Dedifferentiated amniotic fluid mesenchymal stem cell (primary cell): ENCODE measurements at regions not wholly inside any gene's neighbourhood (a gene's known extent, or its start where the extent isn't known, plus 50 kb on each side); places are given as distances from the start of the nearest gene placed in this dataset.

Source experiments
- DNase-seq: peaks from one replicate; pipeline ENCODE4 v3.0.0-alpha.2; 2016; ENCODE audit errors: extremely low spot score

DNA sequence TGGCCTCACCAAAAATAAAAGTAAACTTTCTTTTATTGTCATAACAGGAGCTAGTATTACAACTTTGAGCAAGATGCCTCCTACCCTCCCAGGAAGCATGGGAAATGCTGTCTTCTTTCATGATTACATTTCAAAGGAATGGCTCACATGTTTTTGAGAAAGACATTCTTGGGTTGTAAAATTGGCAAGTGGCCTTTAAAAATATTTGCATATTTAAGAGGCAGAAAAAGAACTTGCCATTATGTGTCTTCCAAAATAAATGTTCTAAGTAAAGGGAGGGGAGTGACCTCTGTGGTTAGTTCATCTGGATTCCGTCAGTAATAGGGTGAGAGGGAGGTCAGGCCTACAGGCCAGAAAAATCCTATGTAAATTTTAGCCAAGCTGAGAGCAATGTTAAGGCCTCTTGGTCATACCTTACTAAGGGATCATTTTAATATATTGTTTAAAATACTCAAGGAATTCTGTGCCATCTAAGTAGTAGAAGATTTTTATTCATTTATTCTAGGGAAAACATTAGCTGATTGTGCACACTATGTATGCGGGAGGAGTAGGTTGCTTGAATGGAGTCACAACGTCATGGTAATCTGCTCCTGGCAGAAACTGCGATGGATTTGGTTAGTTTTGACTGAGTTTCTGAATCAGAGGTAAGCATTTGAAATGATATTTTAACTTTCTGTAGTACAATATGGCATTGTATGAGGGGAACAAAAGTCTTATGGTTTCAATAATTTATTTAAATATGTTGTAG is 1485.7 kb upstream of the CDH9 start:
- peak; percentile 95 for DNase-seq

DNA sequence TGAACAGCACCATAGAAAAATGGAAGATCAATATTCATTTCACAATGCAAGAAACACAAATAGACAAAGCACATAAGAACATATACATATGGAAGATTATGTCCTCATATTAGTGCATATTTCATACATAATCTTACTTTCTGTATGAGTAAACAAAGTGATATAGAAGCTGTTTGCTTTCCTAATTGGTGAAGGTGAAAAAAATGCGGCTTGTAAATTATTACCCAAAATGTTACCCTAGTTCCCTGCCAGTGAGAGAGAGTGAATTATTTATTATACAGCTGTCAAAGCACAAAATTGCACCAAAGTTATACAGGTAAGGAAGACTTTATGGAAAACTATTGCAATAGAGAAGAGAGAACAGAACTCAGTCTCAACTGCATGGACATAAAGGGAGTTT is 1485.0 kb upstream of the CDH9 start:
- no peak for DNase-seq

DNA sequence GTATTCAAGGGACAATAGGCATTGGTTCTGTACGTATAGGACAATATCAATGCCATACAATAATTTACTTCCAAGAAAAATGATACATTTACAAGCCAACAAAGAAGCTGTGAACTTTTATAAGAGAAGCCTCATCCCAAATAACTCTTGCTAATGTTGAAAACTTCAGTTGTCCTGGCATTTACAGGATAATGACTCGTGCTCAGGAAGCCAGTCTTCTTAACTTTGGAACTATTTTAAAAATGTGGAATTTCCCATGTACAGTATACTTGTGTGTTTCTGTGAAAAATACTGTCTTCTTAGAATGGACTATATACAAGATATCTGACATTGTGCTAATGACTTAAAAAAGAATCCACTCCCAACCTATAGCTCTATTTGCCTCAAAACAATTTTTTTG is 1479.3 kb upstream of the CDH9 start:
- no peak for DNase-seq

DNA sequence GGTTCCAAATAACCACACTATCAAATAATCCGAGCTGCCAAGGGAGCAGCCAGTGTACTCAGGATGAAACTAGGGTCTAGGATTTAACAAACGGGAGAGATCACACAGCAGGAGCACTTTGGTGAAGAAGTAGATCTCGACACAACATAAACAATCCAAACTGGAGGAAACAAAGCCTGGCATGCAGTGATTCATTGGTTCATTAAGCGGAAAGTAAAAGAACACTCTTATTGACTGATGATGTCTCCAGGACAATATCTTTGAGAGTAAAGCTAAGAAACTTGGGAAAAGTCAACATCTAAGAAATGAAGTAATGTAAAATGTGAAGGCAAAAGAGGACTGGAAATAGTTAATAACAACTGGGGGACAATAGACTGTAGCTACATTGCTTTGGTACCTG is 1478.3 kb upstream of the CDH9 start:
- no peak for DNase-seq

DNA sequence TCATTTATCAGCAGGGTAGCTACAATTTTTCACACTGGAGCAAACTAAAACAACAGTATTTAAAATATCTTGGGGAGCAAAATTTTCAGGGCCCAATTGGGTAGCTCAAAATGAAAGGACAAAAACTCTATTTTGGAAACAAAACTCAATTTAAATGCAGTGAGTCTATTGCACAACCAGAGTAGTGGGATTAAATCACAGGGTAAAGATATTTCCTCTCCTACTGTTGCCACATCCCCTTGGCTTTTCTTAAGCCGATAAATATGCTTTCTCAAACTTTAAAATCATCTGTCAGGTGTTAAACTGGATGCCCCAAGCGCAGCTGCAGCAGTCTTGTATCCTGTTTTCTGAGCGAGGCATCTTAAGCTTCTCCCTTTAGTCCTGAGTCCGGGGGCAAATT is 1474.3 kb upstream of the CDH9 start:
- DNase-seq, result no peak

DNA sequence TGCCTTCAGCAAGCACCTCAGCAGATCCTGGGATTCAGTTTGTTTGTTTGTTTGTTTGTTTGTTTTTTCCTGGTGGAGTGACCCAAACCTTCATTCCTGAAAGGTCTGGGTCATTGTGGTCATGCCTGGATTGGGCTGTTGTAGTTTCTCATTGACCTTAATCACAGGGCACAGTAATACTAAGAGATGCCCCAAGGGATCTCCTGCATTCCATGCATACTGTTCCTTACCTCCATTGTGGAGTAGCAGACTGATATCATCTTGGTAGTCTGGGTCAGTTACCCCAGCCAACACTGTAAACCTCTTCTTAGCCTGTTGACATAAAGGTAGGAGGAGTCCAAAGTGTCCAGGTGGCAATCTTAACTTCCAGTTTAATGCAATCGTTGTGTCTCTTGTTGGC is 1466.7 kb upstream of the CDH9 start:
- no peak for DNase-seq

DNA sequence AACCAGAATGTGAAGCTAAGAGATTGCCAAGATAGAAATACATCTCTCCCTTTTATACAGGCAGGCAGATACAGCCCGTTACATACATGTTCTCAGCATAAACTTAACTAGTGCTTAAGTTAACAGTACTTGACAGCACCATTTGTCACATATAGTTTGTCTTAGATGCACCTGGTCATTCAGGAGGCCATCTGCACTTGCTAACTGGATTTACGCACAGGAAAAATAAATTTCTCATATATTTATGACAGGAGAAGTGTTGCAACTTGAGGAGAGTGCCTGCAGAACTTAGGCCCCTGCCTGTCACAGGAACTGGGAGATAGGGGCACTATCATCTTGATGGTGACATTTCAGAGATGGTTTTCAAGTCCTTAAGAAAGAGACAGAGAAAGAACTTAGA is 1462.1 kb upstream of the CDH9 start:
- no peak for DNase-seq

DNA sequence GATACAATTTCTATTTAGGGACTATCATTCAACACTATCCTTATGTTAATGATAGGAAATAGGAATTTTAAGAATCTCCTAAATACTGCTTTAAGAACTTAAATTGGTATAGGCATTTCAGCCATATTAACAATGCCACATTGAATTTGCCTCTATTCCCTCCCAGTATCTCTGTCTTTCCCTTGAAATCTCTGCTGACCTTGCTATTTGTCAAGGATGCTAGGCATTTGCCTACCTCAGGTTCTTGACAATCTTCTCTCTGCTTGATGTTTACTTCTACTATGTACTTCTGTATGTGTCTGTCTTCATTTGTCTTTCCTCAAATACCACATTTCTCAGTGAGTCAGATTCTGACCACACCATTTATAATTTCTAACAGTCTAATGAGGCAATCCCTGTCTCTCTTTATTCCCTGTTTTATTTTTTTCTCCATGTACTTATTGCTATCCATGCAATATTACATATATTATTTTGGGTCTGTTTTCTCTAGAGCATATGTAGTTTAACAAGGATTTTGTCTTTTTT is 1461.4 kb upstream of the CDH9 start:
- DNase-seq, result no peak

DNA sequence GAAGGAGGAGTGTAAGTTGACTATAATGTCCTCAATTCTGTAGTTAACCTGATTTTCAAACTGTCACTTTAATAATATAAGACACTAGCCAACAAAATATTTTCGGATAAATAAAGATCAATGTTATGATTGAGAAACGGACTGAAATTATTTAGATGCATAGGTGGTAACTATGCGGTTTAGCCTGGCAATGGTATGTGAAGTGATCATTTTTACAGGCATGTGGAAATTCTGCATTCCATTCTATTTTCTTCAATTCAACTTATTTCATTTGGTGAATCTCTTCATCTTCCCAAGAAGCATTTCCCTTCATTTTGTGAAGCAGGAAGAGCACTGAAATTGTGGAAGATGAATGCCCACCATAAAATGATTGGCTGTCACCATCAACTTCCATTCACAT is 1457.5 kb upstream of the CDH9 start:
- DNase-seq, result no peak

DNA sequence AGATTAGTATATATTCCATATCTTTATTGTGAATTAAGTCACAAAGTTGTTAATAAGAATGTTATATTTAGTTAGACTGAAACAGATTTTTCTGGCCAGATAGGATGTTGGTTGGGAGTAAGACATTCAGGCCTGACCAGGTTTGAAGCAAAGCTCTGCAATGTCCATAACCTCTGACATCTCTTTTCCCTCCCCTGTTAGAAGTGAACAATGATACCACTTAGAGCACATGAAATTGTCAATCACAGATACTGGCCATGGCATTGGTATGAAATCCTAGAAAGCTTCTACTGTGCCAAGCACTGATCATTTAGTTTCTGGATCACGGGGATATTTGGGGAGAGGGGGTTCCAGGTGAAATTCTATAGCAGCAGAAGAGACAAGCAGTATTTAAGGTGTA is 1455.1 kb upstream of the CDH9 start:
- no peak for DNase-seq

DNA sequence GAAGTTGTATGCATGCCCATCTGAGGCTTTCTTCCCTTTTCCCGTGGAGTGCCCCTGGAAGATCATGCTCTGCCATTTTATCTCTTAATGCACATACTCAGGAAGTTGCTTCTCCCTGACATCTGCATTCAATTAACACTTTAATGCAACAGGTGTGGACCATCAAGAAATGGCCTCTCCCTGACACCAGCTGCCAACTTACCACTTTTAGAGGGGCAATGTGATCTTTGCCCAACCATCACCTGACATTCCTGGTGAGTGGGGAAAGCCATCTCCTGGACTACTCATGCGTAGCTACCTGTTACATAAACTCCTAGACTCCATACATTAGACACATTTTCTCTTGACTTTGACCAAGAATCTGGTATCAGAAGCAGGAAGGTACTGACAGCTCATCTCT is 1450.4 kb upstream of the CDH9 start:
- no peak for DNase-seq

DNA sequence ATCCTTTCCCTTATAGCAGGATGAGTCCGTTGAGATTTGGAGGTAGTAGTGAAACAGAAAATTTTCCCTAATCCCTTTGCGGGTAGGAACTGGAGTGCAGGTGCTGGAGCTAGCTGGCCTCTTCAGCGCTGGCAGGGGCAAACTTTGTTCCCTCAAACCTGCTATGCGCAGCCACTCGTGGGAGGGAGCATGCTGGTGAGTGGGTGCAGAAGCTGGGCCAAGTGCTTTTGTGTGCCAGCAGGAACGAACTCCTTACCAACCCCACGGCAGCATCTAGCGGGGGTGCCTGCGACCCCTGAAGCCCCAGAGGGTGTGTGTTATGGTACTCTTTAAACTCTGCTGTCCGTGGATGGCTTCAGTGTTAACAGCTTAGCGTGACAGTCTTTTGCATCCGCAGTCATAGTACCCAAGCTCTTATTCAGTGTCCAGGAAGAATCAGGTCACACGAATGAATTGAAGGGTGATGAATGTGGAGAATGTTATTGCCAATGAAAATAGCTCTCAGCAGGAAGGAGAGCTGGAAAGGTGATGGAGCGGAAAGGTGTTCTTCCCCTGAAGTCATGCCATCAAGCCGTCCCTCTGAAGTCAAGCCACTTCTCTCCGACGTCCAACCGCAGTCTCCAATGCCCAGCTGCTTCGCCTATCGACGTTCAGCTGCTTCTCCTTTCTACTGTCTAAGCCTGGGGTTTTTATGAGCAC is 1445.1 kb upstream of the CDH9 start:
- no peak for DNase-seq

DNA sequence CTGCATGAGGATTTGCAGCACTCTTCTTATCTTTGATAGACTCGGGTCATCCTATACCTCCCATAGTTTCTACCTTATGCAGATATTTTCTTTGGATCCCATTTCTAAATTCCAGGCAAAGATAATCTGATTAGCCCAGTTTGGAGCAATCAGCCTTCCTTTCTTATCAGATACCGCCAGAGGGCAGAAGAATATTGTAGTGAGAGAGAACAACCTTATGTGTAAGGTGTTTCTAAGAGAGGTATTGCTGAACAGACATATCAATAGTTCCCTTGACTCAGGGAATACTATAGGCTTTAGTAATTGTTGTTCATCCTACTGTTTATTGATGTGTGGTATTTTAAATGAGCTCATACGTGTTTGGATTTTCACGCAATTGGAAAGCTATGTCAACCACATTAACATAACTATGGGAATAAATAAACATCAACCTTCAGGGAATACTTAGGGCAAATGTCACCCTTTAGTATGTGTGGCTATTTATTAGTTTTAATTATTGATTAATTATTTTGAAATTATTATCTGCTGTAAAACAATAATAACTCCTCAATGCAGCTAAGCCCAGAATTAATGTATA is 1435.2 kb upstream of the CDH9 start:
- DNase-seq, result no peak

DNA sequence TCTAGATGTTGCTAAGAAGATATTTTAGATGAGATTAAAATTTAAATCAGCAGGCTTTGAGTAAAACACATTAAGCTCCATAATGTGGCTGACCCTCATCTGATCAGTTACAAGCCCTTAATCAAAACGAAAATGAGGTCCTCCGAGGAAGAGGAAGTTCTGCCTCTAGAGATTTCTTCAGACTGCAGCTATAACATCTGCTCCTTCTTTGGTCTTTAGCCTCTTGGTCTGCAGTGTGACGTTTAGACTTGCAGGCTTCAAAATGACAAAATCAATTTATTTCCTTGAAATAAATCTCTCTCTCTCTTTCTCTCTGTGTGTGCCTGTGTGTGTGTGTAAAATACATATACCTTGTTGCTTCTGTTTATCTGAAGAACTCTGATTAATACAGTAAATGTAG is 1429.8 kb upstream of the CDH9 start:
- no peak for DNase-seq

DNA sequence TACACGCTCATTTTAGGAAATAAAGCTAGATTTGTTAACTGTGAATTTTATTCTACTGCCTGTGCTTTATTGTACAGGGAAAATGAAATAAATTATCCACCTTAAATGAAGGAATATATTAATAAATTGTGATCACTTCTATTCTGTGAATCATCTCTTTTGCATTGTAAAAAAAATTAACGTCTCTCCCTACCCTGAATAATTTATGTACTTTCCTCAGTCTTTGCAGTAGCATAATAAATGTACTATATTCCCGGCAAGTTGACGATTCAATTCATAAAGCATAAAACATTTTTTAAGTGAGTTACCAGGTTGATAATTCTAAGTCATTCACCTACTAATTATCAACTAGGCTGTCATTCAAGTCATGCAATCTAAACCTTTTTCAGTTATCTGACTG is 1425.3 kb upstream of the CDH9 start:
- no peak for DNase-seq

DNA sequence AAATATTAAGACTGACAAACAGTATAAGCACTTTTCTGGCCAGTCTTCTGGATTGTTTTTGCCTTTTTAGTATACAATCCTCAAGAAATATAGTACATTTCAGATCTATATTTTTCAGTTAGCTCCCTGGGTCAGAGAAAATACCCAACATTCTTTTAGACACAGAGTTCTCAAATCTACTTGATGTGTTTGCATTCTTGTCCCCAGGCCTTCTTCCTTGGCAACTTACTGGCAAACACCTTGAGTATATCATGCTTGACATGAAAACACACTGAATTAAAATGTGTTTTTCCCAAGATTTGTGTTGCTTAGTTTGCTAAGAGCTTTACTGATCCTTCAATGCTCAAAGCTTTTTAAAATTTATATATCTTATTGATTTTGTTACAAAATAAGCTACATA is 1413.1 kb upstream of the CDH9 start:
- no peak for DNase-seq

DNA sequence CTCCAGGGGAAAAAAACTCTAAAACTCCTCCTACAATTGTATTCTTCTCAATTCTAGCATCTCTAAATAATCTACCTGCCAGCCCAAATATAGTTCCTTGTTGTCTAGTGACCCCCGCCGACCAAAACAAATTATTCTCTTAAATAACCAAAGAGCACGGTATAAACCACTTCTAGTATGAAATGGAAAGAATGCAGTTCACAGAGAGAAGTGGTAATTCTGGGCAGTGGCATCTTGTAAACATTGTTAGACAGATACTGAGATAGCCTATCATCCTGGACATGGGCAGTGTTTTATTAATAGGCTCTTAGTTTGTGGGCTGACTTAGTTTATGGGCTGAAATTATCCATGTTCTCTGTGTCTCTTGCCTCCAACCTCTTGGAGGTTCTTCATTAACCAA is 1412.6 kb upstream of the CDH9 start:
- DNase-seq, result no peak

DNA sequence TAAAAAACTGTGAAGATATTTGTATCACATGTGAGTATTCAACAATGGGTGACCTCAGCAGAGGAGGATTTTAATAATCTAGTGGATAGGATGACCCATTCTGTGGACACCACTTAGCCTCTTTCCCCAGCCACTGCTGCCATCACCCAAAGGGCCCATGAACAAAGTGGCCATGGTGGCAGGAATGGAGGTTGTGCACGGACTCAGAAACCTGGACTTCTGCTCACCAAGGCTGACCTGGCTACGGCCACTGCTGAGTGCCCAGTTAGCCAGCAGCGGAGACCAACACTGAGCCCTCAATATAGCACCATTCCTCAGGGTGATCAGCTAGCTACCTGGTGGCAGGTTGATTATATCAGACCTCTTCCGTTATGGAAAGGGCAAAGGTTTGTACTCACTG is 1410.4 kb upstream of the CDH9 start:
- no peak for DNase-seq

DNA sequence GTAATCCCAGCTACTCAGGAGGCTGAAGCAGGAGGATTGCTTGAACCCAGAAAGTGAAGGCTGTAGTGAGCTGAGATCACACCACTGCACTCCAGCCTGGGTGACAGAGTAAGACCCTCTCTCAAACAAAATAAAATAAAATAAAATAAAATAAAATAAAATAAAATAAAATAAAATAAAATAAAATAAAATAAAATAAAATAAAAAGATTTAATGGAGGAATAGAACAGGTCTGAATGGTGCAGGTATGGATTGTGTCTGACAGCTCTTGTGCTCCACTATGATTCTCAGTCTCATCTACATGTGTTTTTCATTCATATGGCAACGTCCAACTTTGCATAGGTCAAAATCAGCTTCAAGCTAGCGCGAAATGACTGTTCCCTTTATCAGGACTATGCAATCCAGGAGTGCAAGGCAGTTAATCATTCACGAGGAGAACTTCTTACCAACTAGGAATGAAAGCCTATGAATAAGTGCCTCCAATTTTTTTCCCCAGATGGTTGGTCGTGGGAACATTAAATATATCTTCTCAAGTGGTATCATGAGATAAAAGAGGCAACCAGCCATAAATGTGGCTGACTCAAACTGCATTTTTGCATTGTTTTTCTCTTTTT is 1392.3 kb upstream of the CDH9 start:
- DNase-seq, result no peak

DNA sequence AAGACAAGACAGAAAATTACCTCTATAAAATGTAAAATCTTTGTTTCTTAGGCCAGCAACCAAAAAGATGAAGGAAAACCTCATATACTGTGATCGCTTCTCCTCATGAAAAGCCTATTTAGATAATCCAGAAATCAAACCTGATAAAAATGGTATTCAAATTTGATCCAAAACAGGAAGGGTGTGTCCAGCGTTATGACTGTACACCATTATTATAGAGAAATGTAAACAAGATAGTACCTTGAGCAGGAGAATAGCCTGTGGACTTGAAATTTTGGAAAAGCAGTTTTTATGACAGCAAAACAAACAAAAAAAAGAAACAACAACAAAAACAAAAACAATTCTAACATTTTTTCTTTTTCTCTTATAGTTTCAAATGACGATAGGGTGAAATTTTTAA is 1382.8 kb upstream of the CDH9 start:
- DNase-seq, result no peak

DNA sequence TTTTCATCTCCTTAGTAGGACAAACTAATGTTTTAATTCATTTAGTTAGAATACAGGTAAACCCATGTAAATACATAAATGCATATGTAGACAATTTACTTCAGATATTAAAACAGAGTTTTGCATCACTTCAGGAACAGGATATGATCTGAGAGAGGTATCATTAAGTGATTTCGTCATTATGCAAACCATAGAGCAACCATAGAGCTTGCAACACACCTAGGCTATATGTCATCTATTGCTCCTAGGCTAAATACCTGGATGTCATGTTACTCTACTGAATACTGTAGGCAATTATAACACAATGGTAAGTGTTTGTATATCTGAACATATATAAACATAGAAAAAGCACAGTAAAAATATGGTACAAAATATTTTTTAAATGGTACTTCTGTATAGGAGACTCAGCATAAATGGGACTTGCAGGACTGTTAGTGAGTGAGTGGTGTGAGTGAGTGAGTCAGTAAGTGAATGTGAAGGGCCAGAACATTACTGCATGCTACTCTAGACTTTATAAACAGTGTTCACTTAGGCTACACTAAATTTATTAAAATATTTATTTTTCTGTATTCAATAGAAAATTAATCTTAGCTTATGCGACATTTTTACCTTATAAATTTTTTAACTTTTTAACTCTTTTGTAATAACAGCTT is 1377.5 kb upstream of the CDH9 start:
- DNase-seq, result no peak

DNA sequence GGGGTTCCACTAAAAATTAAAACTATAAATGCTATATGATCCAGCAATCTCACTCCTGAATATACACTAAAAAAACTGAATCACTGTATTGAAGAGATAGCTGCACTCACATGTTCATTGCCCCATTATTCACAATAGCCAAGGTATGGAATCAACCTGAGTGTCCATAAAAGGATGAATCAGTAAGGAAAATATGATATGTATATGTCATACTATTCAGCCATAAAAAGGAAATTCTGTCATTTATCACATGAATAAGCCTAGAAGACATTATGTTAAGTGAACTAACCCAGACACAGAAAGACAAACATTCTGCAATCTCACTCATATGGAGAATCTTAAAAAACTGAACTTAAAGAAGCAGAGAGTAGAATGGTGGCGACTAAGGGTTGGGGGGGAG is 1376.2 kb upstream of the CDH9 start:
- DNase-seq, result no peak
